Panc1 (cell line): ENCODE measurements at regions not wholly inside any gene's neighbourhood (a gene's known extent, or its start where the extent isn't known, plus 50 kb on each side); places are given as distances from the start of the nearest gene placed in this dataset.

Experiments
- ATAC-seq: fragments of 200-7000 bp; cut with Tn5 transposase; 2 replicates; pipeline ENCODE4 v1.9.1; 2020; ENCODE audit warnings: mild to moderate bottlenecking, moderate library complexity
- BruUV-seq: library from RNA; stranded (reverse); fragments of 400-500 nt; replicated peaks from 2 replicates; lab custom pipeline; 2021; lab: Mats Ljungman, UMichigan
- CTCF ChIA-PET: fragments of 300-600 bp; sonication (Branson Sonifier 250); formaldehyde crosslinking; loops from one replicate; lab custom pipeline; 2022; ENCODE audit warnings: antibody characterized with exemption; lab: Charles Lee
- POLR2A ChIA-PET: fragments of 300-600 bp; sonication (Branson Sonifier 250); formaldehyde crosslinking; loops from one replicate; lab custom pipeline; 2022; ENCODE audit warnings: antibody characterized with exemption; lab: Charles Lee
- DNase-seq: peaks from one replicate; pipeline ENCODE4 v3.0.0-alpha.2; 2010; ENCODE audit warnings: low read depth, low spot score
- H3K27ac ChIP-seq: 2 replicates; pipeline ENCODE4 v1.5.1; 2011; ENCODE audit warnings: mild to moderate bottlenecking, low read length, inconsistent platforms
- H3K27me3 ChIP-seq: fragments of 200-500 bp; sonication (Bioruptor generic); 2 replicates; pipeline ENCODE4 v1.6.0; 2014; ENCODE audit warnings: low read length, inconsistent platforms; ENCODE audit not compliant: control insufficient read depth, insufficient read depth
- H3K36me3 ChIP-seq: fragments of 200-500 bp; sonication (Bioruptor generic); 2 replicates; pipeline ENCODE4 v1.5.1; 2014; ENCODE audit warnings: inconsistent platforms, mild to moderate bottlenecking, low read length, moderate library complexity; ENCODE audit not compliant: control insufficient read depth, insufficient read depth
- H3K4me1 ChIP-seq: 2 replicates; pipeline ENCODE4 v1.5.1; 2011; ENCODE audit warnings: inconsistent platforms, mild to moderate bottlenecking, low read length, moderate library complexity; ENCODE audit not compliant: control insufficient read depth, insufficient read depth
- H3K4me3 ChIP-seq, 2 experiments: 2 replicates each; pipeline ENCODE4 v1.5.1; 2011 to 2012; ENCODE audit warnings: low read depth in 2 of 2, low read length in 2 of 2, mild to moderate bottlenecking in 2 of 2, inconsistent platforms in 1 of 2, moderate library complexity in 1 of 2
- H3K9me3 ChIP-seq: fragments of 200-500 bp; sonication (Bioruptor generic); 2 replicates; pipeline ENCODE4 v1.5.1; 2014; ENCODE audit warnings: low read depth, mild to moderate bottlenecking, inconsistent platforms, low read length, moderate library complexity; ENCODE audit not compliant: control insufficient read depth, insufficient read depth
- CTCF ChIP-seq: fragments of 450-650 bp; IDR thresholded peaks from 2 replicates; pipeline ENCODE4 v1.5.1; 2017; ENCODE audit warnings: mild to moderate bottlenecking
- POLR2AphosphoS5 ChIP-seq: IDR thresholded peaks from 2 replicates; pipeline ENCODE4 v1.6.1; 2012; ENCODE audit warnings: mild to moderate bottlenecking, low read depth, low read length, moderate library complexity
- REST ChIP-seq, 2 experiments: IDR thresholded peaks; 2 replicates each; pipeline ENCODE4 v1.6.1; 2011 to 2012; ENCODE audit warnings: low read depth in 2 of 2, control low read depth in 1 of 2, low read length in 1 of 2, mild to moderate bottlenecking in 1 of 2, moderate library complexity in 1 of 2; ENCODE audit not compliant: insufficient read depth in 1 of 2
- SIN3A ChIP-seq: IDR thresholded peaks from 2 replicates; pipeline ENCODE4 v1.6.1; 2012; ENCODE audit warnings: low read depth, mild to moderate bottlenecking, low read length, moderate library complexity, borderline replicate concordance; ENCODE audit not compliant: insufficient read depth
- TCF7L2 ChIP-seq: IDR thresholded peaks from 2 replicates; pipeline ENCODE4 v1.6.1; 2011; ENCODE audit warnings: mild to moderate bottlenecking, low read depth, low read length, inconsistent platforms
- in situ Hi-C: cut with HindIII; loops from 2 replicates; pipeline ENCODE4 v1.10.0; 2016; ENCODE audit warnings: low sequenced_read_pairs, low pct_unique_long_range_greater_than_20kb
- intact Hi-C: fragments of 100-400 bp; cut with micrococcal nuclease; formaldehyde crosslinking; loops from one replicate; pipeline ENCODE4 v1.10.0; 2022; ENCODE audit not compliant: unreplicated experiment

GRCh38 chr12:28104316-28104715, 85.9 kb upstream of the CCDC91 start:
- Histone ChIP-seq H3K4me3 (no peak overlapping the region), H3K27me3 (no peaks in the 10 kb centered on the region), H3K9me3 (no peaks in the 10 kb centered on the region), H3K27ac (no peak overlapping the region), H3K4me1 (no peaks in the 10 kb centered on the region), H3K36me3 (no peaks in the 10 kb centered on the region)
- DNase-seq (no peak), ATAC-seq (no peak)
- intact Hi-C loops = no loop called here
- in situ Hi-C loops = no loop called here
- CTCF ChIA-PET = no interaction called here
- TF ChIP-seq TCF7L2 (no peak), SIN3A (no peak), CTCF (no peak), REST (IDR thresholded peaks at IDR 0.05; ENCODE audit: insufficient read depth in 1 of 2, low read depth in 2 of 2, low read length in 1 of 2) (no peak), POLR2AphosphoS5 (no peak)
- POLR2A ChIA-PET = no interaction called here
- no TSS peak for BruUV-seq

GRCh38 chr12:28104903-28105864, 85.1 kb upstream of the CCDC91 start:
- no peak for TF ChIP-seq TCF7L2
- TF ChIP-seq CTCF = no peak
- TF ChIP-seq SIN3A = no peak
- no peak for TF ChIP-seq REST (IDR thresholded peaks at IDR 0.05; ENCODE audit: insufficient read depth in 1 of 2, low read depth in 2 of 2, low read length in 1 of 2)
- TF ChIP-seq POLR2AphosphoS5 = no peak
- Histone ChIP-seq H3K9me3 (no peaks in the 10 kb centered on the region), H3K4me1 (no peaks in the 10 kb centered on the region), H3K27ac (no peak overlapping the region), H3K36me3 (no peaks in the 10 kb centered on the region), H3K4me3 (no peak overlapping the region), H3K27me3 (no peaks in the 10 kb centered on the region)
- no peak for ATAC-seq
- DNase-seq = no peak
- BruUV-seq = no TSS peak
- ChIA-PET POLR2A (no interaction called here), CTCF (no interaction called here)
- in situ Hi-C loops (no loop called here), intact Hi-C loops (no loop called here)
